ENCODE measurements at regions not wholly inside any gene's neighbourhood (a gene's known extent, or its start where the extent isn't known, plus 50 kb on each side); places are given as distances from the start of the nearest gene placed in this dataset.

GRCh38 chr18:24543795-24544498, 83.5 kb downstream of the HRH4 start:
- H3K9me3 Mint-ChIP-seq, result no peaks in the 10 kb centered on the region

DNA sequence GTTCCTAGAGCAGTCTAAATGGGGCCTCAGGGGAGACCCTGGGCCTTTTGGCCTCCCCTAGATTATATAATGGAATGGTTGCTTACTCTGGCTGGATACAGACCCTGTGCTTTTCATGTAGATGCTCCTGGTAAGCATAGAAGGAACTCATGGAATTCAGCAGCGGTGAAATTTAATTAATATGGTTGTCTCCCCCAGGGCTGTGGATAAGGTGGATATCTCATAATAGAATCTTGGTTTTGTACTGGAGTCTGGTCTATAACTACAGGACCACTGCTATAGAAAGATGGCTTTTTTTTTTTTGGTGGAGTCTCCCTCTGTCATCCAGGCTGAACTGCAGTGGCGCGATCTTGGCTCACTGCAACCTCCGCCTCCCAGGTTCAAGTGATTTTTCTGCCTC, 84.5 kb downstream of the HRH4 start:
- Mint-ChIP-seq H3K27ac (ENCODE audit: unreplicated experiment) (no peak overlapping the region), H3K9me3 (no peaks in the 10 kb centered on the region), H3K36me3 (ENCODE audit: low read depth) (no peaks in the 10 kb centered on the region), H3K4me3 (no peak overlapping the region), H3K27me3 (ENCODE audit: low read depth) (no peaks in the 10 kb centered on the region), H3K4me1 (peaks cover 6% of the 10 kb centered on the region)
- no peak for DNase-seq (ENCODE audit: low read depth, low spot score)
- TF ChIP-seq, protein P1, sequence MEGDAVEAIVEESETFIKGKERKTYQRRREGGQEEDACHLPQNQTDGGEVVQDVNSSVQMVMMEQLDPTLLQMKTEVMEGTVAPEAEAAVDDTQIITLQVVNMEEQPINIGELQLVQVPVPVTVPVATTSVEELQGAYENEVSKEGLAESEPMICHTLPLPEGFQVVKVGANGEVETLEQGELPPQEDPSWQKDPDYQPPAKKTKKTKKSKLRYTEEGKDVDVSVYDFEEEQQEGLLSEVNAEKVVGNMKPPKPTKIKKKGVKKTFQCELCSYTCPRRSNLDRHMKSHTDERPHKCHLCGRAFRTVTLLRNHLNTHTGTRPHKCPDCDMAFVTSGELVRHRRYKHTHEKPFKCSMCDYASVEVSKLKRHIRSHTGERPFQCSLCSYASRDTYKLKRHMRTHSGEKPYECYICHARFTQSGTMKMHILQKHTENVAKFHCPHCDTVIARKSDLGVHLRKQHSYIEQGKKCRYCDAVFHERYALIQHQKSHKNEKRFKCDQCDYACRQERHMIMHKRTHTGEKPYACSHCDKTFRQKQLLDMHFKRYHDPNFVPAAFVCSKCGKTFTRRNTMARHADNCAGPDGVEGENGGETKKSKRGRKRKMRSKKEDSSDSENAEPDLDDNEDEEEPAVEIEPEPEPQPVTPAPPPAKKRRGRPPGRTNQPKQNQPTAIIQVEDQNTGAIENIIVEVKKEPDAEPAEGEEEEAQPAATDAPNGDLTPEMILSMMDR (conservative IDR thresholded peaks at IDR 0.05), result no peak

More at GRCh38 chr18:24543795-24544498, 83.5 kb downstream of the HRH4 start:
- Mint-ChIP-seq H3K4me1 (peaks cover 6% of the 10 kb centered on the region), H3K36me3 (ENCODE audit: low read depth) (no peaks in the 10 kb centered on the region), H3K27ac (ENCODE audit: unreplicated experiment) (no peak overlapping the region), H3K27me3 (ENCODE audit: low read depth) (no peaks in the 10 kb centered on the region), H3K4me3 (no peak overlapping the region)
- DNase-seq (ENCODE audit: low read depth, low spot score), result no peak
- TF ChIP-seq, protein P1 (conservative IDR thresholded peaks at IDR 0.05), result peak; percentile 80

DNA sequence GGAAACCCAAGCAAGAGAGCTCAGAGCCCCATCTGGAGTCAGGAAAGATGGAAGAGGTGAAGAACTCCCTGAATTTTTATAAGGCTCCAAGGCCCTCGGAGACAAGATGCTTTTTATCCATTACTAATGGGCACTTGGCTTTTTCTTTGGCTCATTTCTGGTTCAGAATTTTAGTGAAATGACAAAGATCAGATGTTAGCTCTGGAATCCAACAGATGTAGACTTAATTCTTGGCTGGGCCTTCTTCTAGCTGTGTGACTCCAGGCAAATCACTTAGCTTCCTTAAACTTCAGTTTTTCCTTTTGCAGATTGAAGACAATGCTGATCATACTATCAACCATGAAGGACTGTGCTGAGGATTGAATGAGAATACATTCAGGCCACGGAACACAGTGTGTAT, 85.2 kb downstream of the HRH4 start:
- no peaks in the 10 kb centered on the region for H3K27me3 Mint-ChIP-seq (ENCODE audit: low read depth)

GRCh38 chr18:24546307-24546706, 85.9 kb downstream of the HRH4 start:
- no peaks in the 10 kb centered on the region for H3K9me3 Mint-ChIP-seq
- peaks cover 6% of the 10 kb centered on the region for H3K4me1 Mint-ChIP-seq
- H3K4me3 Mint-ChIP-seq, result no peak overlapping the region
- DNase-seq (ENCODE audit: low read depth, low spot score), result no peak
- TF ChIP-seq, protein P1 (conservative IDR thresholded peaks at IDR 0.05), result no peak
- no peaks in the 10 kb centered on the region for H3K27me3 Mint-ChIP-seq (ENCODE audit: low read depth)
- no peaks in the 10 kb centered on the region for H3K36me3 Mint-ChIP-seq (ENCODE audit: low read depth)
- no peak overlapping the region for H3K27ac Mint-ChIP-seq (ENCODE audit: unreplicated experiment)

More for the DNA sequence above, 85.2 kb downstream of the HRH4 start:
- DNase-seq (ENCODE audit: low read depth, low spot score), result no peak
- peaks cover 6% of the 10 kb centered on the region for H3K4me1 Mint-ChIP-seq
- H3K4me3 Mint-ChIP-seq, result no peak overlapping the region
- no peak overlapping the region for H3K27ac Mint-ChIP-seq (ENCODE audit: unreplicated experiment)
- no peaks in the 10 kb centered on the region for H3K36me3 Mint-ChIP-seq (ENCODE audit: low read depth)
- H3K9me3 Mint-ChIP-seq, result no peaks in the 10 kb centered on the region
- TF ChIP-seq, protein P1 (conservative IDR thresholded peaks at IDR 0.05), result no peak

DNA sequence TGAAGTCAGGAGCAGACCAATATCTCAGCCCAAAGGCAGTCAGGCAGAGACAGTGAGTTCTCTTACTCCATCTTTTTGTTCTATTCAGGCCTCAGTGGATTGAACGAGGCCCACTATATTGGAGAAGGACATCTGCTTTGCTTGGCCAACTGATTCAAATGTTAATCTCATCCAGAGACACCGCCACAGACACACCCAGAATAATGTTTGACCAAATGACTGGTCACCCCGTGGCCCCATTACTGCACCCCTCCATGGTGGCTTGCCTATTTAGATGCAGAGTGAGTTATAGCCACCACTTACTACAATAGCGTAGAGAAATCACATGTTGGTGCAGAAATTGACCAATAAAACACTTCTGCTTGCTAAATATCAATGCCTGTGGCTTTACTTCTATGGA, 88.1 kb downstream of the HRH4 start:
- DNase-seq (ENCODE audit: low read depth, low spot score), result no peak
- Mint-ChIP-seq H3K27me3 (ENCODE audit: low read depth) (no peaks in the 10 kb centered on the region), H3K4me3 (no peak overlapping the region), H3K9me3 (no peaks in the 10 kb centered on the region), H3K27ac (ENCODE audit: unreplicated experiment) (no peak overlapping the region), H3K36me3 (ENCODE audit: low read depth) (no peaks in the 10 kb centered on the region), H3K4me1 (peaks cover 11% of the 10 kb centered on the region)
- TF ChIP-seq, protein P1 (conservative IDR thresholded peaks at IDR 0.05), result no peak

All from neural crest cell (in vitro differentiated cells).